Neural cell (in vitro differentiated cells): ENCODE measurements at regions not wholly inside any gene's neighbourhood (a gene's known extent, or its start where the extent isn't known, plus 50 kb on each side); places are given as distances from the start of the nearest gene placed in this dataset.
A peak's percentile ranks its signal among the peaks of the same experiment; 100 is the strongest.

ENCODE experiments used
- H2AFZ ChIP-seq: fragments of 200-600, 300-800 bp; sonication (generic), shearing (Covaris generic); 2 replicates; pipeline ENCODE4 v1.6.0; 2014; ENCODE audit warnings: low read depth, mild to moderate bottlenecking, antibody characterized with exemption, low read length, moderate library complexity
- H3F3A ChIP-seq: fragments of 200-600 bp; shearing (Covaris generic); 2 replicates; pipeline ENCODE4 v1.6.1; 2016; ENCODE audit warnings: mild to moderate bottlenecking, moderate library complexity, mixed read lengths, antibody characterized with exemption, low read length; ENCODE audit not compliant: insufficient read depth, poor library complexity, severe bottlenecking
- H3K27ac ChIP-seq: fragments of 200-600, 300-800 bp; sonication (generic), shearing (Covaris generic); 2 replicates; pipeline ENCODE4 v1.5.1; 2014; ENCODE audit warnings: mild to moderate bottlenecking, low read length, moderate library complexity
- H3K27me3 ChIP-seq: fragments of 300-800, 200-600 bp; sonication (generic), shearing (Covaris generic); 2 replicates; pipeline ENCODE4 v1.6.0; 2014; ENCODE audit warnings: mild to moderate bottlenecking, low read depth, low read length, moderate library complexity; ENCODE audit not compliant: insufficient read depth
- H3K36me3 ChIP-seq: fragments of 300-800, 200-600 bp; sonication (generic), shearing (Covaris generic); 2 replicates; pipeline ENCODE4 v1.5.1; 2014; ENCODE audit warnings: mild to moderate bottlenecking, antibody characterized with exemption, low read length, moderate library complexity; ENCODE audit not compliant: insufficient read depth
- H3K4me2 ChIP-seq: fragments of 300-800, 200-600 bp; sonication (generic), shearing (Covaris generic); 2 replicates; pipeline ENCODE4 v1.6.0; 2014; ENCODE audit warnings: mild to moderate bottlenecking, low read length
- H3K4me3 ChIP-seq: fragments of 300-800, 200-600 bp; sonication (generic), shearing (Covaris generic); 2 replicates; pipeline ENCODE4 v1.5.1; 2014; ENCODE audit warnings: mild to moderate bottlenecking, low read length, moderate library complexity
- H3K79me2 ChIP-seq: fragments of 200-600 bp; shearing (Covaris generic); replicated peaks from 2 replicates; pipeline ENCODE4 v1.6.0; 2014; ENCODE audit warnings: mild to moderate bottlenecking, low read length, moderate library complexity; ENCODE audit not compliant: insufficient read depth
- H3K9ac ChIP-seq: fragments of 300-800, 200-600 bp; sonication (generic), shearing (Covaris generic); 2 replicates; pipeline ENCODE4 v1.6.1; 2016; ENCODE audit warnings: mild to moderate bottlenecking, low read length, mixed read lengths
- H3K9me2 ChIP-seq: fragments of 200-600 bp; shearing (Covaris generic); 2 replicates; pipeline ENCODE4 v1.6.1; 2016; ENCODE audit warnings: mild to moderate bottlenecking, low read length, mixed read lengths; ENCODE audit not compliant: insufficient read depth
- H3K9me3 ChIP-seq: fragments of 200-600, 300-800 bp; sonication (generic), shearing (Covaris generic); 2 replicates; pipeline ENCODE4 v1.6.1; 2016; ENCODE audit warnings: mild to moderate bottlenecking, mixed run types, low read length, moderate library complexity, mixed read lengths
- H4K20me1 ChIP-seq: fragments of 200-600 bp; shearing (Covaris generic); 2 replicates; pipeline ENCODE4 v1.6.1; 2016; ENCODE audit warnings: mild to moderate bottlenecking, mixed run types; ENCODE audit not compliant: insufficient read depth
- CTCF ChIP-seq: fragments of 450-650 bp; IDR thresholded peaks from 2 replicates; pipeline ENCODE4 v1.5.1; 2014; ENCODE audit warnings: antibody characterized with exemption, mild to moderate bottlenecking, moderate library complexity; ENCODE audit not compliant: poor library complexity, severe bottlenecking
- EP300 ChIP-seq: fragments of 450-650 bp; conservative IDR thresholded peaks from 2 replicates; pipeline ENCODE4 v1.6.1; 2014; ENCODE audit warnings: antibody characterized with exemption, mild to moderate bottlenecking, moderate library complexity; ENCODE audit not compliant: poor library complexity, severe bottlenecking
- EZH2 ChIP-seq: fragments of 200-600, 300-800 bp; shearing (Covaris generic), sonication (generic); IDR thresholded peaks from 2 replicates; pipeline ENCODE4 v1.6.1; 2014; ENCODE audit warnings: antibody characterized with exemption, low read length, borderline replicate concordance, mild to moderate bottlenecking; ENCODE audit not compliant: insufficient read depth, poor library complexity, severe bottlenecking
- MXI1 ChIP-seq: fragments of 450-650 bp; conservative IDR thresholded peaks from 2 replicates; pipeline ENCODE4 v1.6.1; 2014; ENCODE audit warnings: antibody characterized with exemption, mild to moderate bottlenecking; ENCODE audit not compliant: poor library complexity, severe bottlenecking
- POLR2AphosphoS5 ChIP-seq: IDR thresholded peaks from 2 replicates; pipeline ENCODE4 v1.6.1; 2012
- RAD21 ChIP-seq: fragments of 450-650 bp; conservative IDR thresholded peaks from 2 replicates; pipeline ENCODE4 v1.6.1; 2014; ENCODE audit warnings: antibody characterized with exemption, mild to moderate bottlenecking, moderate library complexity
- REST ChIP-seq: IDR thresholded peaks from 2 replicates; pipeline ENCODE4 v1.6.1; 2012; ENCODE audit warnings: borderline replicate concordance
- SMC3 ChIP-seq: fragments of 450-650 bp; conservative IDR thresholded peaks from 2 replicates; pipeline ENCODE4 v1.6.1; 2014; ENCODE audit warnings: antibody characterized with exemption, mild to moderate bottlenecking, moderate library complexity; ENCODE audit not compliant: poor library complexity
- TAF1 ChIP-seq: IDR thresholded peaks from 2 replicates; pipeline ENCODE4 v1.6.1; 2012; ENCODE audit warnings: low read depth

GRCh38 chr18:57210716-57211411, 64.0 kb downstream of the BOD1L2 start:
- H3K9me2 ChIP-seq = no peaks in the 10 kb centered on the region
- no peak overlapping the region for H3K4me2 ChIP-seq
- no peaks in the 10 kb centered on the region for H3F3A ChIP-seq
- H3K27me3 ChIP-seq = no peaks in the 10 kb centered on the region
- TF ChIP-seq SMC3 = no peak
- TF ChIP-seq CTCF = no peak
- TF ChIP-seq REST = no peak
- TF ChIP-seq MXI1 = no peak
- no peak for TF ChIP-seq EP300
- no peak for TF ChIP-seq TAF1
- TF ChIP-seq EZH2 = no peak
- TF ChIP-seq POLR2AphosphoS5 = no peak
- no peak for TF ChIP-seq RAD21
- no peak overlapping the region for H3K4me3 ChIP-seq
- H3K9me3 ChIP-seq = no peaks in the 10 kb centered on the region
- no peaks in the 10 kb centered on the region for H3K79me2 ChIP-seq
- peak overlapping the region; percentile 34 for H3K9ac ChIP-seq
- H2AFZ ChIP-seq = no peak overlapping the region
- peak overlapping the region; percentile 23 for H3K27ac ChIP-seq
- no peaks in the 10 kb centered on the region for H3K36me3 ChIP-seq
- H4K20me1 ChIP-seq = no peaks in the 10 kb centered on the region

GRCh38 chr18:57211412-57211750, 64.5 kb downstream of the BOD1L2 start:
- no peak overlapping the region for H3K4me3 ChIP-seq
- no peak overlapping the region for H3K9ac ChIP-seq
- no peaks in the 10 kb centered on the region for H3K36me3 ChIP-seq
- H3K9me3 ChIP-seq = no peaks in the 10 kb centered on the region
- TF ChIP-seq CTCF (no peak), EZH2 (no peak), EP300 (no peak), REST (no peak), RAD21 (no peak), SMC3 (no peak), MXI1 (no peak), POLR2AphosphoS5 (no peak), TAF1 (no peak)
- H3K27me3 ChIP-seq = no peaks in the 10 kb centered on the region
- no peaks in the 10 kb centered on the region for H4K20me1 ChIP-seq
- no peaks in the 10 kb centered on the region for H3K9me2 ChIP-seq
- H3K4me2 ChIP-seq = no peak overlapping the region
- no peaks in the 10 kb centered on the region for H3F3A ChIP-seq
- H2AFZ ChIP-seq = no peak overlapping the region
- no peak overlapping the region for H3K27ac ChIP-seq
- no peaks in the 10 kb centered on the region for H3K79me2 ChIP-seq
